HFFc6 (cell line): ENCODE measurements at regions not wholly inside any gene's neighbourhood (a gene's known extent, or its start where the extent isn't known, plus 50 kb on each side); places are given as distances from the start of the nearest gene placed in this dataset.

Source experiments
- DNase-seq: peaks from one replicate; pipeline ENCODE4 v3.0.0-alpha.2; 2018
- H3K27ac Mint-ChIP-seq: 2 replicates; pipeline ENCODE4 v1.8.0; 2020; ENCODE audit warnings: mild to moderate bottlenecking, mixed read lengths
- H3K27me3 Mint-ChIP-seq: 2 replicates; pipeline ENCODE4 v1.8.0; 2021; ENCODE audit warnings: mild to moderate bottlenecking, moderate library complexity, mixed read lengths; ENCODE audit not compliant: insufficient read depth
- H3K36me3 Mint-ChIP-seq: 2 replicates; pipeline ENCODE4 v1.8.0; 2021; ENCODE audit warnings: low read depth, mixed read lengths
- H3K4me1 Mint-ChIP-seq: 2 replicates; pipeline ENCODE4 v1.8.0; 2020; ENCODE audit warnings: low read depth, mixed read lengths
- H3K4me3 Mint-ChIP-seq: 2 replicates; pipeline ENCODE4 v1.8.0; 2020; ENCODE audit warnings: mild to moderate bottlenecking, moderate library complexity, mixed read lengths
- H3K9me3 Mint-ChIP-seq: 2 replicates; pipeline ENCODE4 v1.8.0; 2020; ENCODE audit warnings: mild to moderate bottlenecking, mixed read lengths
- CTCF ChIP-seq: fragments of 200-600 bp; sonication (generic); IDR thresholded peaks from 2 replicates; pipeline ENCODE4 v1.5.0; 2021; ENCODE audit warnings: antibody characterized with exemption, mild to moderate bottlenecking

GRCh38 chr2:200203381-200203827 lies 103.1 kb upstream of the SPATS2L start:
- no peak for DNase-seq
- H3K4me1 Mint-ChIP-seq, result peaks cover 7% of the 10 kb centered on the region; the same call in 1 of the 2 replicates
- no peak for TF ChIP-seq CTCF
- H3K27ac Mint-ChIP-seq, result no peak overlapping the region
- H3K27me3 Mint-ChIP-seq, result peaks cover 7% of the 10 kb centered on the region
- H3K36me3 Mint-ChIP-seq, result no peaks in the 10 kb centered on the region
- no peaks in the 10 kb centered on the region for H3K9me3 Mint-ChIP-seq
- H3K4me3 Mint-ChIP-seq, result no peak overlapping the region

- Mint-ChIP-seq H3K9me3 (peaks cover 6% of the 10 kb centered on the region; the same call in 1 of the 2 replicates), H3K36me3 (no peaks in the 10 kb centered on the region), H3K4me1 (peaks cover 7% of the 10 kb centered on the region; the same call in 1 of the 2 replicates), H3K4me3 (no peak overlapping the region), H3K27me3 (peaks cover 10% of the 10 kb centered on the region), H3K27ac (no peak overlapping the region)
- no peak for TF ChIP-seq CTCF
- DNase-seq, result no peak
Measured at GRCh38 chr2:200208041-200208440, 98.5 kb upstream of the SPATS2L start.

- no peaks in the 10 kb centered on the region for H3K4me1 Mint-ChIP-seq
- no peak overlapping the region for H3K27ac Mint-ChIP-seq
- peaks cover 10% of the 10 kb centered on the region for H3K27me3 Mint-ChIP-seq
- H3K36me3 Mint-ChIP-seq, result no peaks in the 10 kb centered on the region
- DNase-seq, result no peak
- peaks cover 6% of the 10 kb centered on the region; the same call in 1 of the 2 replicates for H3K9me3 Mint-ChIP-seq
- no peak overlapping the region for H3K4me3 Mint-ChIP-seq
- no peak for TF ChIP-seq CTCF
Measured at GRCh38 chr2:200209030-200209429, 97.5 kb upstream of the SPATS2L start.

GRCh38 chr2:200211643-200212042 lies 94.8 kb upstream of the SPATS2L start:
- Mint-ChIP-seq H3K36me3 (no peaks in the 10 kb centered on the region), H3K9me3 (peaks cover 6% of the 10 kb centered on the region; the same call in 1 of the 2 replicates), H3K4me3 (no peak overlapping the region), H3K27ac (no peak overlapping the region), H3K4me1 (no peaks in the 10 kb centered on the region), H3K27me3 (peaks cover 24% of the 10 kb centered on the region)
- DNase-seq, result no peak
- no peak for TF ChIP-seq CTCF

GRCh38 chr2:200212862-200213425 lies 93.5 kb upstream of the SPATS2L start:
- no peak for TF ChIP-seq CTCF
- no peak overlapping the region for H3K4me3 Mint-ChIP-seq
- peaks cover 30% of the 10 kb centered on the region for H3K27me3 Mint-ChIP-seq
- H3K4me1 Mint-ChIP-seq, result no peaks in the 10 kb centered on the region
- H3K9me3 Mint-ChIP-seq, result peaks cover 6% of the 10 kb centered on the region; the same call in 1 of the 2 replicates
- DNase-seq, result no peak
- H3K27ac Mint-ChIP-seq, result no peak overlapping the region
- no peaks in the 10 kb centered on the region for H3K36me3 Mint-ChIP-seq

- Mint-ChIP-seq H3K4me1 (no peaks in the 10 kb centered on the region), H3K36me3 (no peaks in the 10 kb centered on the region), H3K4me3 (no peak overlapping the region), H3K9me3 (no peaks in the 10 kb centered on the region), H3K27me3 (peaks cover 26% of the 10 kb centered on the region), H3K27ac (no peak overlapping the region)
- TF ChIP-seq CTCF, result no peak
- no peak for DNase-seq
Measured at GRCh38 chr2:200216310-200216709, 90.2 kb upstream of the SPATS2L start.
